ENCODE measurements at regions not wholly inside any gene's neighbourhood (a gene's known extent, or its start where the extent isn't known, plus 50 kb on each side); places are given as distances from the start of the nearest gene placed in this dataset.

GRCh38 chr10:31700181-31700611 lies 228.4 kb downstream of the ARHGAP12 start:
- POLR2A ChIA-PET (ENCODE audit: unreplicated experiment), result no interaction called here
- Histone ChIP-seq H3K27ac (ENCODE audit: low read length) (no peak overlapping the region), H3F3A (ENCODE audit: low read length, unreplicated experiment) (no peaks in the 10 kb centered on the region), H3K27me3 (ENCODE audit: low read length) (no peaks in the 10 kb centered on the region), H3K4me3 (ENCODE audit: low read length) (no peak overlapping the region), H3K9me3 (ENCODE audit: low read length) (no peaks in the 10 kb centered on the region), H4K20me1 (ENCODE audit: low read length) (no peaks in the 10 kb centered on the region), H3K4me1 (ENCODE audit: insufficient read depth, low read length) (no peaks in the 10 kb centered on the region; the same call in 1 of the 2 replicates), H3K9ac (ENCODE audit: low read length) (no peak overlapping the region), H3K79me2 (ENCODE audit: low read length) (no peaks in the 10 kb centered on the region), H2AFZ (ENCODE audit: low read length) (no peak overlapping the region), H3K9me2 (replicated peaks; ENCODE audit: low read length) (no peaks in the 10 kb centered on the region), H3K4me2 (ENCODE audit: low read length) (no peak overlapping the region), H3K36me3 (ENCODE audit: low read depth, low read length) (no peaks in the 10 kb centered on the region)
- intact Hi-C loops (cut with micrococcal nuclease), result no loop called here
- no TSS peak for BruUV-seq (replicated peaks)
- ATAC-seq, result no peak
- DNase-seq, result no peak
- CTCF ChIA-PET, result no interaction called here
- TF ChIP-seq EZH2phosphoT487 (IDR thresholded peaks at IDR 0.05; ENCODE audit: borderline replicate concordance, low read length), result no peak

- no peak overlapping the region for H3K4me3 ChIP-seq (ENCODE audit: low read length)
- no peaks in the 10 kb centered on the region for H3K36me3 ChIP-seq (ENCODE audit: low read depth, low read length)
- no peaks in the 10 kb centered on the region for H3K79me2 ChIP-seq (ENCODE audit: low read length)
- H3K27me3 ChIP-seq (ENCODE audit: low read length), result no peaks in the 10 kb centered on the region
- no peaks in the 10 kb centered on the region for H3K9me2 ChIP-seq (replicated peaks; ENCODE audit: low read length)
- no TSS peak for BruUV-seq (replicated peaks)
- H3K4me1 ChIP-seq (ENCODE audit: insufficient read depth, low read length), result no peaks in the 10 kb centered on the region; the same call in 1 of the 2 replicates
- ChIA-PET CTCF (no interaction called here), POLR2A (ENCODE audit: unreplicated experiment) (no interaction called here)
- intact Hi-C loops (cut with micrococcal nuclease), result no loop called here
- no peak for ATAC-seq
- H4K20me1 ChIP-seq (ENCODE audit: low read length), result no peaks in the 10 kb centered on the region
- peak overlapping the region; percentile 13; the same call in 1 of the 2 replicates for H3K4me2 ChIP-seq (ENCODE audit: low read length)
- peak; percentile 1 for DNase-seq
- H3K9ac ChIP-seq (ENCODE audit: low read length), result no peak overlapping the region
- H2AFZ ChIP-seq (ENCODE audit: low read length), result 0 out of 2 replicates have a peak overlapping the region, but pooled peaks have one; percentile 53
- TF ChIP-seq EZH2phosphoT487 (IDR thresholded peaks at IDR 0.05; ENCODE audit: borderline replicate concordance, low read length) (no peak), EZH2 (IDR thresholded peaks at IDR 0.05; ENCODE audit: low read length, unreplicated experiment) (no peak), CTCF (conservative IDR thresholded peaks at IDR 0.05; ENCODE audit: low read depth, low read length) (no peak)
- H3F3A ChIP-seq (ENCODE audit: low read length, unreplicated experiment), result no peaks in the 10 kb centered on the region
- H3K27ac ChIP-seq (ENCODE audit: low read length), result no peak overlapping the region
- no peaks in the 10 kb centered on the region for H3K9me3 ChIP-seq (ENCODE audit: low read length)
Observed at GRCh38 chr10:31698181-31698830, 230.3 kb downstream of the ARHGAP12 start.

GRCh38 chr10:31697271-31698180 lies 231.1 kb downstream of the ARHGAP12 start:
- Histone ChIP-seq H3K79me2 (ENCODE audit: low read length) (no peaks in the 10 kb centered on the region), H3K9me3 (ENCODE audit: low read length) (no peaks in the 10 kb centered on the region), H2AFZ (ENCODE audit: low read length) (0 out of 2 replicates have a peak overlapping the region, but pooled peaks have one; percentile 53), H3K9ac (ENCODE audit: low read length) (no peak overlapping the region), H3K4me1 (ENCODE audit: insufficient read depth, low read length) (no peaks in the 10 kb centered on the region; the same call in 1 of the 2 replicates), H4K20me1 (ENCODE audit: low read length) (no peaks in the 10 kb centered on the region), H3K27me3 (ENCODE audit: low read length) (no peaks in the 10 kb centered on the region), H3K4me3 (ENCODE audit: low read length) (no peak overlapping the region), H3K9me2 (replicated peaks; ENCODE audit: low read length) (no peaks in the 10 kb centered on the region), H3K27ac (ENCODE audit: low read length) (no peak overlapping the region), H3K4me2 (ENCODE audit: low read length) (0 out of 2 replicates have a peak overlapping the region, but pooled peaks have one; percentile 13), H3K36me3 (ENCODE audit: low read depth, low read length) (no peaks in the 10 kb centered on the region), H3F3A (ENCODE audit: low read length, unreplicated experiment) (no peaks in the 10 kb centered on the region)
- ChIA-PET POLR2A (ENCODE audit: unreplicated experiment) (no interaction called here), CTCF (interaction anchor here (0.6 kb wide), 1 partner anchor 199 kb away, joined by 3 read pairs; no protein-coding TSS in a partner anchor)
- BruUV-seq (replicated peaks), result no TSS peak
- peak; percentile 9 for DNase-seq
- ATAC-seq, result peak; percentile 64
- intact Hi-C loops (cut with micrococcal nuclease), result no loop called here
- no peak for TF ChIP-seq EZH2 (IDR thresholded peaks at IDR 0.05; ENCODE audit: low read length, unreplicated experiment)
- TF ChIP-seq CTCF (conservative IDR thresholded peaks at IDR 0.05; ENCODE audit: low read depth, low read length), result no peak
- no peak for TF ChIP-seq EZH2phosphoT487 (IDR thresholded peaks at IDR 0.05; ENCODE audit: borderline replicate concordance, low read length)

Measured in PC-3 (cell line).